DMS114 treated with DMSO at 0.1 percent for 48 hours (cell line): ENCODE measurements at regions not wholly inside any gene's neighbourhood (a gene's known extent, or its start where the extent isn't known, plus 50 kb on each side); places are given as distances from the start of the nearest gene placed in this dataset.

Experiments used
- DNase-seq: peaks from one replicate; lab custom pipeline; 2025; ENCODE audit not compliant: unreplicated experiment; lab: John Stamatoyannopoulos, UW

DNA sequence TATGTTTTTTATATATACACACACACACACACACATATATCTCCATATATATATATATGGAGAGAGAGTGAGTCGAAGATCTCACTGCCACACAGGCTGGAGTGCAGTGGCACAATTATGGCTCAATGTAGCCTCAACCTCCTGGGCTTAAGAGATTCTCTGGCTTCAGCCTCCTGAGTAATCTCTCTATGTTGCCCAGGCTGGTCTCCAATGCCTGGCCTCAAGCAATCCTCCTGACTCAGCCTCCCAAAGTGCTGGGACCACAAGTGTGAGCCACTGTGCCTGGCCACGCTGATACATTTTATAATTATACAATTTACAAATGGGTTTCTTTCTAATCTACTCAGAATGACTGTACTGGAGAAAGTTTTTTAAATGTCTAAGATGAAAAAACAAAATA lies 664.2 kb downstream of the PTPRC start:
- DNase-seq: no peak

- DNase-seq: no peak
Observed at GRCh38 chr1:199305053-199305452, 666.2 kb downstream of the PTPRC start.

- DNase-seq: no peak
Observed at GRCh38 chr1:199307496-199308264, 668.8 kb downstream of the PTPRC start.

GRCh38 chr1:199308349-199308846 lies 669.6 kb downstream of the PTPRC start:
- no peak for DNase-seq

- DNase-seq: no peak
Observed at GRCh38 chr1:199310708-199311107, 671.9 kb downstream of the PTPRC start.

- no peak for DNase-seq
Observed at GRCh38 chr1:199311478-199312262, 672.8 kb downstream of the PTPRC start.

DNA sequence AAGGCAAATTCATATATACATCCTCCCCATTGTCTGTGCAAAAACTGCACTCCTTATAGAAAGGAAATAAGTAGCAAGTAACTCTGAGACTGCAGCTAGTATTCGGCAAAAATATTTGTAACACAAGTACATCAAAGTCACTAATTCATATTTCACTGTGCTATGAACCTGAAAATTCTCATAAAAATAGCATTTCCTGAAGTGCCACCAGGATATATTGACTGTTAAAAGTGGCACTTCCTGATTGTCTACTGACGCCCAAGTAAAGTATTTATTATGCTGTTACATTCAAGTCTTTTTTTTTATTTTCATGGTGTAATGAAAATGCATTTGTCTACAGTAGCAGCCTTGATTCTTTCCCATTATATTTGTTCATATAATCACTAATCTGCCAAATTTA lies 673.8 kb downstream of the PTPRC start:
- no peak for DNase-seq

DNA sequence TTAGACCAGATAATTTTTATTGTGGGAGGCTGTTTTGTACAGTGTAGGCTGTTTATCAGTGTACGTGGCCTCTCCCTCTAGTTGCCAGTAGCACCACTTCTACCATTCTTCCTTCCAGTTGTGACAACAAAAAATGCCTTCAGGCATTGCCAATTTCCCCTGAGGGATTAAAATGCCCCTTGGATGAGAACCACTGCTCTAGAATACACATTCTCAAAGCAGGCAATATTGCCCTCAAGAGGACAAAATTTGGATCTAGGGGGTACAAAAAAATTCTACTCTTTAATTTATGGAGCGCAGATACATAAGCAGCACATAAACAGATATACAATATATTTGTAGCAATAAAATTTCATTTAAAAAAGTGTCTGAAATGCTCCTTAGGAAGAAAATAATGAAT lies 674.6 kb downstream of the PTPRC start:
- DNase-seq: no peak

- no peak for DNase-seq
Observed at GRCh38 chr1:199319341-199319740, 680.5 kb downstream of the PTPRC start.

GRCh38 chr1:199322278-199322677 lies 683.4 kb downstream of the PTPRC start:
- DNase-seq: no peak

DNA sequence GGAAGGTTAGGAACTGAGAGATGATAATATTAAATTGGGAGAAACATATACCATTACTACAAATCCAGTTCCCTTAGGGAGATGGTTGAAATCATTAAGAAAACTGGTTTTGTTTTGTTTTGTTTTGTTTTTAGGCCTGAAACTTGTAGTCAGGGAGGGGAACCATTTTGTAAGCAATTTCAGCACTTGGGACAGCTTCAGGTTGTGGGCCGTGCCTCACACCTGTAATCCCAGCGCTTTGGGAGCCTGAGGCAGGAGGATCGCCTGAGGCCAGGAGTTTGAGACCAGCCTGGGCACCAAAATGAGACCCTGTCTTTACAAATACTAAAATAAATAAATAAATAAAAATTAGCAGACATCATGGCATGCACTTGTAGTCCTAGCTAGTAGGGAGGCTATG lies 694.3 kb upstream of the NR5A2 start:
- no peak for DNase-seq

GRCh38 chr1:199335496-199335895 lies 692.0 kb upstream of the NR5A2 start:
- no peak for DNase-seq

DNA sequence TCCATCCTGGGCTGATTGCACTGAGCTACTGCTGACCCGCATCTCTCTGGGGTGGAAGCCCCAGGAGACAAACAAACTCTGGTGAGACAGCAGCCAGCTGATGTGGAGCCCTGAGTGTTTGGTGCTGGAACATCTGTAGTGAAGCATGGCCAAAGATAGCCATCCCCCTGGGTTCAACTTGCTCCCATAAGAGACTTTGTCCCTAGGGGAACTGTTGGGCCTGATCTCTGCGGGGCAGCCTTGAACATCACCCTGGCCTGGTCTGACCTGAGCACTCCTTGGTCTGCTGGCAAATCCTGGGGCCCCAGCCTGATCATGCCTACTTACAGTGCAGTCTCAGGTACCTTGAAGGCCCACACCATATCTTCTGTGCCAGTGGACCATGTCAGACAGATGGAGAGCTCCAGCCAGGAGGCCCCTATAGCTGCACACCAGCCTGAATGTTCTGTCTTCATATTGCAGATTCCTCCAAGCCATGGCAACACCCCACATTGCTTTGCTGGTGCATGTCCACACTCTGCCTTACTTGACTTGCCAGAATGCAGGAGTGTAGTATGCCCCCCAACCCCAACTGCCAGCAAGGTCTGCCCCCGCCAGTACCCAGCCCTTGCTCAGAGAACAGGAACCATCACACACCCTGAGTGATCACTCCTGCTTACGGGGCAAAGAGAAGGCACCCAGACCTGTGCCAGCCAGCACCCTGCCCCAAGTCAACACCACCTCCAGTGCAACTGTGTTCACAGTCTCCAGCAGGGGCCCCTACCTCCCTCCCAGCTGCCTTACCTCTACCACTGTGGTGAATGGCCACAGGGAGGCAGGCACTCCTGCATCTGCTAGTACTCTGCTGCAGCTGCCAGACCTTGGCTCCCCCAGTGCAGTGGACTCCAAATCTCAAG lies 690.5 kb upstream of the NR5A2 start:
- DNase-seq: no peak

DNA sequence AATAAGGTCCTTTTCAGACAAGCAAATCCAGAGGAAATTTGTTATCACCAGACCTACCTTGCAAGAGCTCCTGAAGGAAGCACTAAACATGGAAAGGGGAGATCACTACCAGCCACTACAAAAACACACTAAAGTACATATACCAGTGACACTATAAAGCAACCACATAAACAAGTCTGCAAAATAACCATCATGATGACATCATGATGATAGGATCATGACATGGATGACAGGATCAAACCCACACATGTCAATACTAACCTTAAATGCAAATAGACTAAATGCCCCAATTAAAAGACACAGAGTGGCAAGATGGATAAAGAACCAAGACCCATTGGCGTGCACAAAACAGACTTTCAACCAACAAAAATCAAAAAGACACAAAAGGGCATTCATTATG lies 688.8 kb upstream of the NR5A2 start:
- no peak for DNase-seq

- DNase-seq: no peak
Observed at GRCh38 chr1:199352351-199352750, 675.2 kb upstream of the NR5A2 start.

DNA sequence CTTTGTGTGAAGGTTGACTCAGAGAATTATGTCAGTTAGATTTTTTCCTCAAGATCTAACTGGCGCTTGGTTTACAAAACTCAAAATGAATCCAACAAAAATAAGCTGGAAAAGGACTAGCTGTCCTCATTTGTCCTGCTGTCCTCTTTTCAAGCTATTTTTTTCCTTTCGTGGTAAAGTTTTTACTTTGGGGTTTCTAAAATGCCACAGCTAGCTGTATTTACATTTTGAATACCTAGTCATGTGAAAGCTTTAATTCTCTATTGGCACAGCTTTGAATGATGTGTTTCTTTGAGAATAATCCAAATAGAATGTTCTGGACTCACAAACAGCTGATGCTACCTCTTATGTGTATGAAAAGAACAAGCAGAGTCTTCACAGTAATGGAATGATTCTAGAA lies 673.6 kb upstream of the NR5A2 start:
- no peak for DNase-seq

DNA sequence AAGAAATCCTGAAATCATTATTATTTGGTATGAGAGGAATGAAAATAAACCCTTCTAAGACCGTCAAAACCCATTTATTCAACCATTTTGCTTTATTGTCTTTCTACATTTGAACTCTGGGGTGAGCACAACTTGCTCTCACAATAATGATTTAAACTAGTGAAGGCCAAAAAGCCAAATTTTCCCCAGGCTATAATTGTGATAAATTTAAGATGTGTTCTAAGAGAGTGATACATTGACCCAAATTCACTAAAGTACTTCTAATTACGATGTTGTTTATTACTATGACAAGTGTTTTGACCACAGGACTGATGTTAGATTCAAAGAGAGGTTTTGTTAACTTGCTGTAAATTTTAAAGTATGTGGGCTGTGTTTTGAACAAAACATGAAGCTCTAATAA lies 670.9 kb upstream of the NR5A2 start:
- DNase-seq: no peak

DNA sequence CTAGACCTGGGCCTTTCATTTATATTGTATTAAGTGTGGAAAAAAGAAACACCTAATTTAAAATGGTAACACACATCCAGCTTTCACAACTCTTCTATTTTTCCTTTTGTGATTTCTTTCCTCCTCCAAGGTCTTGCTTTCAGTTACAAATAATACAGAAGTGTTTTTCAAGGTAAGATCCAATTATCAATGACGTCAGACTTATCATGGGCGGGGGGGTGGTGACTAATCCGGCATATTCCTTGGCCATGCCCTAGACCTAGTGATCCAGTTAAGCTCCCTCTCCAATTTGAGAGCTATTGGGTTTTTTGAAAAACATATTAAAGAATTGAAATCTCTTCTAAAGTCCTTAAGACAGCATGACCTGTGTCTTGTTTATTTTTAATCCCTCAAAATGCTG lies 669.9 kb upstream of the NR5A2 start:
- no peak for DNase-seq

- DNase-seq: no peak
Observed at GRCh38 chr1:199362996-199363395, 664.5 kb upstream of the NR5A2 start.

GRCh38 chr1:199373139-199373538 lies 654.4 kb upstream of the NR5A2 start:
- DNase-seq: no peak

DNA sequence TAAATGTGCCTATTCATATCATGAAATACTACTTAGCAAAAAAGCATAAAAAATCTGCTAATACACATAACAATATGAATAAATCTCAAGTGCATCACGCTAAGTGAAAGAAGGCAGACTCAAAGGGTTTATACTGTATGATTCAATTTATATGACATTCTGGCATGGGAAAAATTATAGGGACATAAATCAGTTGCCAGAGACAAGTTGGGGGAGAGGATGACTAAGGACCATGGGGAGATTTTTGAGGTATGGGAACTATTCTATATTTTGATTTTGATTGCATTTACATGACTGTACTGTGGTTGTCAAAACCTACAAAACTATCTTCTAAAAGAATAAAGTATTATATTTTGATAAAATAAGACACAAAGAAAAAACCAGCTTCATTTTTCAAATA lies 650.3 kb upstream of the NR5A2 start:
- no peak for DNase-seq
